ENCODE measurements at regions not wholly inside any gene's neighbourhood (a gene's known extent, or its start where the extent isn't known, plus 50 kb on each side); places are given as distances from the start of the nearest gene placed in this dataset.

DNA sequence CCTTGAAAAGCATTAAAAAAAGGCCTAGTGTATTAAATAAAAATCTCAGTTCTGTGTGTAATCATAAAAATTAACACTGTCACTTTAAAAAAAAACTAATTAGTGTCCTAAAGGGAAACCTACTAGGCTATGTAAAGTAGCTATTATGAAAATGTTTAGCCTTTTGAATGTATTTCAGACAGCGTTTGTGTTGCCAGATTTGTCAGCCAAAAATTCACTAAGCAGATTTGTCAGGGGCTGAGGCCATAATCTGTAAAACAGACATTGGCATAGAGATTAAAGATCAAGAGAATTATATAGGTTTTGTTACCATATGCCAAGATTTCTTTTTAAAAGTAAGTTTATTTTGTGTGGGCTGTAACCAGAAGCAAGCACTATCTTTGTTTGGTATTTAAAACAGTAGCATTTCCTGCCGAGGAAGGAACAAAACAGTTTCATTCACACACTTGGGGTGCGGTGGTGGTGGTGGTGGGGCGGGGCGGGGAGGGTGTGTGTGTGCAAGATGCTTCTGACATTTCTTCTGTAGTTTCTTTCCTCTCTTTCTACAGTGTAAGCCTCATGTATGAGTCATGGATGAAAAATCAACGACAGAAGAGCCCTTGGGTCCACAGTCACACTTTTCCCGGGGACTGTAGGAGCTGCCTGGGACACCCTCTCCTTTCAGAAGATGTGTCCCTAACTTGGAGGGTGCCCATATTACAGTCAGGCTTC is 328.5 kb upstream of the FANCL start:
- DNase-seq (ENCODE audit: low read depth in 2 of 2), result no peak

DNA sequence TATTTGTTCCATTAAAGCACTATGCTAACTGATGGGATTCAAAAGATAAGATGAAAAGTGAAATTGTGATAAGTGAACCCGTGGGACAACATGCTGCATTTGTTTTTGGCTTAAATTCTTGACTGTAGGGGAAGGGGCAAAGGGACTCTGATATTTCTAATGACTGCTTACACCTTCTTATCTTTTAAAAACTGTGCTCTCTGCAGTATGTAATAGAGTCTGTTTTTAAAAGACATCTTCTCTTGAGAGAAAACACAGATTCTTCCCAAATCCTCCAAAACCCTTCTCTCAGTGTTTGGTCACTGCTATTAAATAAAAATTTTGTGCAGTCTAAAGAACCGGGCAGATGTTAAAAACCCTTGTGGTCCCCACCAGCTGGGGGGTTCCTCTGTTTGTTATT is 327.8 kb upstream of the FANCL start:
- DNase-seq (ENCODE audit: low read depth in 2 of 2), result no peak

DNA sequence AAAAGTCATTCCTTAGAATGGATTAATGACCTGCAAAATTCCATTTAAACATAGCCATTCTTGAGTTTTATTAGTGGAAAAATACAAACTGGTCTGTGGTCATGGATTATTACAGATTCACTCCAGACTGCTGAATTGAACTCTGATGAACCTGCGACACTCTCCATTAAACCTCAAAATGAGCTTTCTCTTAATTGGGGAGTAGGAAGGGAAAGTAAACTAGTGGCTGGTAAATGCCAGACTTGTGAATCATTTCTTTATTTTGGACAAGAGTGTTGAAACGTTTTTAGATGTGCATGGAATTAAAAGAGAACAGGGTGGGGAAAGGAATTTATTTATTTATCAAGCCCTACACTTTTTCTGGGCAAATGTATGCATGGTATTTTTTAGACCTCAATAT is 321.2 kb upstream of the FANCL start:
- no peak for DNase-seq (ENCODE audit: low read depth in 2 of 2)

DNA sequence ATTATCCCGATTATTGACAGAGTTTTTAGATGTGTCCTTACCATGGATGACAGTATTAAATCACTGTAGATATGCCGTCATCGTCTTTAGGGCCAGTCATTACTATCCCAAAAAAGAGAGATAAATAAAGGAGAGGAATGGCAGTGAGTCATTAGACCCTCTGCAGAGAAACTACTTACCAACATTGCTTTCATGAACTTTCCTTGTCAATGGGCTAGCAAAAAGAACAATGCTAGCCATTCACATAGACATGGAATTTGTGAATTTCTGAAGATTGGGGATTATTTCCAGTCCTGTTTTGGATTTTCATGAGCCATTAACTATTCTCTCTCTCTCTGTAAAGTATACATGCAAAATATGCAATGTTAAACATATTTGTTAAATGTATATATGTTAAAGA is 319.4 kb upstream of the FANCL start:
- DNase-seq (ENCODE audit: low read depth in 2 of 2), result no peak

DNA sequence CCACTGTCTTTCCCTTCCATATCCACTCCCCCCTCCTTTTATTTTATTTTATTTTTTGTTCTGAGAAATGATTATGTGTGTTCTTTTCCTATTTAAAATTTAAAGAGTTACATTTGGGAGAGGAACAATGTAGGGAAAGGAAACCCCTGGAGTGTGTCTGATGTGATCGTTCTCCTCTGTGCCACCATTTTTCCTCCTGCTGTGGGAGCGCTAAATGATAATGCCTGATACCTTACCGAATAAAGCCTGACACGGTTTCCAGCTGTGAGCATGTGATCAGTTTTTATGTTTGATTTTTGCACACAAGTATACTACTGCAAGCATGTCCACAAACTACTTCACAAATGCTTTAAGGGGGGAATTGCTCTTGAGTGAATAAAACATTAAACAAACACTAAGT is 317.8 kb upstream of the FANCL start:
- DNase-seq (ENCODE audit: low read depth in 2 of 2), result no peak

DNA sequence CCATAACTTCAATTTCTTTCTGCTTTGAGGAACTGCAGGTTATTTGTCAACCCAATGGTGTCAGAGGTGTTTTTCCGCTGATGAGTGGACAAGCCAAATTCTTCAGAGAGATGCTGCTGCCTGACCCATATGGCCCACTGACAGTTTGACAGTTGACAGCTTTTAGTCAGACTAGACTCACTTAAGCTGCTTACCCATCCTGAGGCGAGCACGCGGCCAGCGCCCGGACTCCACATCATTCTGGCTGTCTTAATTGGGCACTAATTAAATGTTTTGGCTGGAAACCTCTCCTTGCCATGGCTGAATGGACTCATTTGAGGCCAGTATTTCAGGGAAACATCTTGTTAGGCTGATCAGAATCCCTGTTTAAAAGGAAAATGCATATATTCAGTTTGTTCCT is 316.1 kb upstream of the FANCL start:
- DNase-seq (ENCODE audit: low read depth in 2 of 2), result no peak

DNA sequence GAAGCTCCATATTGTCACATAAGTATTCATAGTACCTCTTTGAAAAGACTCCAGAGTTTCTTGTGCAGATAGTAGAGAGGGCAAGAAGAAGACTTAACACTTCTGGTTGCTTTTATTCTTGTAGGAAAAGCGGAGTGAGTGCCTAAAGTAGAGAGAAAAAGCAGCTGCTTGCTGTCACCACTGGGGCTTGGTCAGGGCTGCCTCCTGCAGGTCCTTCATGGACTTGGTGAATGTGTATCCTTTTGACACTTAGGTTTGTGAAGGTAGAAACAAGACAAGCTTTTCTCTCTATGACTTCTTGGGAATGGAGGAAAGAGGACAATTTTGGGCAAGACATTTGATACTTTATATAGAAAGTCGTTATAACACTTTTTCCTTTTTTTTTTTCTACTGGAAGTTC is 312.8 kb upstream of the FANCL start:
- no peak for DNase-seq (ENCODE audit: low read depth in 2 of 2)

DNA sequence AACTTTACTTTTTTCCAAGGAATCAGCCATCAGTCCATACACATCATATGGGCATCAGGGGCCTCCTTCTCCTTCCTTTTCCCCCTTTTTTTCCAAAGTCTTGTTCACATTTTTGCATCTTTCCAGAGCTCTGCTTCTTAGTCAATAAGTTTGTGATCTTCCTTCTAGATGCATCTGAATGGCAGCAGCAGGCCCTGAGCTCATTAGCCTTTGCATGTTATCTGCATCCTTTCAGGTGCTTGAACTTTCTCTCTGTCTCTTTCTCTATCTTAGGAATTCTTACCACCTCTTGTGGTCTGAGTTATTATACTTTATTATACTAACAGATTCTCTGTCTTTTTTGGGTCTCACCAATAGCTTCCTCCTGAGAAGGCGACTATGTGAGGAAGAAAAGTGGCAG is 312.4 kb upstream of the FANCL start:
- no peak for DNase-seq (ENCODE audit: low read depth in 2 of 2)

DNA sequence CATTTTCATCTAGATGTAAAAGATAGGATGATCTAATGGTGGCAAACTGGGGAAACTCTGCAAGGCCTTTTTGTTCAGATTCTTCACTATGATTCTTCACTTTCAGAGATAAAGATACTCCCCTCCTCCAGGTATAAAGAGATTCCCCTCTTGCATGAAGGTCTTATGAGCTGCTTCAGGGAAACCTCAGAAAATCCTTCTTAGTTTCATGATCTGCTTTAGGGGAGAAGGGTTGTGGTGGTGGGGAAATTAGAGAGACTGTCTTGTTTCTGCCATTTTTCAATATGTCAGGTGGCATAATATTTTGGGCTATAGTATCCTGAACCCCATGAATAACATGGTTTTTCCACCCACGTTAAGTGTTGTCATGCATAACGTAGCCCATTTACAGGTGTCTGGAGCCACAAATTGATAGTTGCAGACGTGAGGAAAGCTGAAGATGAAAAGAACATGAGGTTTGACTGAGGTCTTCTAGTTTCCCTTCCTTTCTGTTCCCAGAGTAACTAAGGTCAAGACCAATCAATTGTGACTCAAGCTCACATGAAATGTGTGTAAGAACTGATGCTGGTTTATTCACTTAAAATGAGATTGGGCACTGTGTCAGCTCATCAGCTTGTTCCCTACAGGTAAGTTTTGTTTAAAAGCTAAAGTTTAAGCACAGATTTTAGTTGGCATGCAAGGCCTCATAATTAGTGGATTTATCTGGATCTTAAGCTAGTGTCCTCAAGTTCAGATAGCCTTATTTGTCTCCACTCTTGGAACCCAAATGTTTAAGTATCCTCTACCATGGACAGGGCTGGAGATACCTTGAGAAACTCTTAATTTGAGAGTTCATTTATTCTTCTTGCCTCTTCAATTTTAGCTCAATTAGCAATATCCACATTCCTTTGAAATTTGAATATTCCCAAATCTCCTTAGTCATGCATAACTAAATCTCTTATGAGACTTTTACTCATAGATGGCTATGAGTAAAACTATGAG is 304.5 kb upstream of the FANCL start:
- DNase-seq (ENCODE audit: low read depth in 2 of 2), result no peak

DNA sequence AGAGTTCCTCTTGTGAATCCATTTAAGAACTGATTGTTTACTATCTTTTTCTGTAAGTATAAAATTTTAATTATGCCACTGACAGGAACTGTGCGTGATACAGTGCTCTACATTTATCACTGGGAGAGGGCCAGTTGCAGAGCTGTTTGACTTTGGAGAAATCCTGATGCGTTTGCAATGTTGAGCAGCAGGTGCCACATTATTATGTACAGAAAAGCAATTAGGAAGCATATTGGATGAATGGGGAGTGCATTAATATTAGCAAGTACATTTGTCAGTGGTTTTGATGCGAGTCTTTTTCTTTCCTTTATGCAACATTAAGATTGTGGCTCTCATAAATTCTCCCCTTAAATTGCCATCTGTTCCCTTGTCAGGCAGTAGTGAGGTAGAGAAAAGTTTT is 302.3 kb upstream of the FANCL start:
- DNase-seq (ENCODE audit: low read depth in 2 of 2), result no peak

DNA sequence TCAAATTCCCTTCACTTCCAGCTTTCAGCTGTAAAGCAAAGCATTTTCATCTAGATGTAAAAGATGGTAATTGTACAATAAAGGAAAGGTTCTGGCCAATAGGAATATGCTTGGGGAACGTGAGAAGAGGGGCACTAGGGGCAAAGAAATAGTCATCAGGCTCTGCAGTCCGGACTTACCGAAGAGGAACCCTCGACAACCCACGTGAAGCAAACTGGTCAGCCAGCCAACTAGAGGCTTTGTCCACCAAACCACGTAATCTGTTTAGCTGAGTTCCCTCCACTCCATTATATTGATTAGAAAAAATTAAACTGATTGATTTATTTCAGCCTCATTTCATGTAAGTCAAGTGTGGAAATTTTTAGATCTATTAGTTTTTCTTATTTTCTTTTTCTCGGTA is 300.4 kb upstream of the FANCL start:
- DNase-seq (ENCODE audit: low read depth in 2 of 2), result no peak

DNA sequence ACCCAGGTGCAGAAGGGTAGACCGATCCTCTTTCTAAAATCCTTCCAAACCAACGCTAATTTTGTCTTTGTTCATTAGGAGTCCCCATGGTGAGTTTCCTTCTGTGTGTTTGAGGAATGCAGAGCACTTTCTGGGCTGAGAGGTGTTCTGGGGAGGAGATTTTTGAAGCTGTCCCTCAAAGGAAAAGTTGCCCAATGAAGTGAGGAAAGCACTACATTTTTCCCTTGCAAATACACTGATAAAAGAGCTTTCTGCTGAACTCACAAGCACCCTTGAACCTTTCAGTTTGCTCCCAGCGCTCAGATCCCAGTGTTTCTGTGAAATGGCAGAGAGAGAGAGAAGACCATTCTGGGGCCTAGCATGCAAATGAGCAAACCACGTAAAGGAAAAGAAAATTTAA is 299.6 kb upstream of the FANCL start:
- DNase-seq (ENCODE audit: low read depth in 2 of 2), result no peak

DNA sequence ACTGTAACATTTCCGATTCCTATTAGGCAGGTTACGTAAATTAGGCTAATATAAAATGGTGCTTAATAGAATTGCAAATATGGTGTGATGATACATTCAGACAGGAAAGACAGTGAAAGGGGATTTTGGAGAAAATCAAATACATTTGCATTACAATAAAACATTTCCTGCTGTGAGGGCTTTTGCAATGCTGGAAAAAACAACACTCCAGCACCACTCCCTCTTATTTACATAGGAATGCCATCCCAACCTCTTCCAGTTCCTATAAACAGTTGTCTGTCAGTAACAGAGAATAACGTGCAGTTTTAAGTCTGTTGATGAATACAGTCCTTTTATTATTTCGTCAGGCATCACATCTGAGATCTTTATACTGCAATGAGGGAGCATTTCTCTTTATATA is 298.8 kb upstream of the FANCL start:
- no peak for DNase-seq (ENCODE audit: low read depth in 2 of 2)

DNA sequence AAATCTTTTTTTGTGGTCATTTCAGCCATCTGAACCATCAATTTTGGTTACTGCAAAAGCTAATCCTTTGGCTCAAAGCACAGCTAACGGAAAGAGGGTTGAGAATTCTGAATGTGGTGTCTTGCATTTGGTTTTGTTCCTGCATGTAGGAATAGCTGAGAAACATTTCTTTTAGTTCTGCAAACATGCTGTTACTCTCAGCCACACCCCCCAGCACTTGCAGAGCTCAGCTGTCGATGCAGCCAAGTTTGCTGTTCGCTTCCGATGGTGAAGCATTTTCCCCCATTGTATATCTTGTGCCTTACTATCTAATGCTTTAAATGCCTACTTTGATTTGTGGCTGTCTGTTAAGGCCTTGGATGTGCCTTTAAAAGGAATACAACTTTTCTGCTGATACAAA is 294.9 kb upstream of the FANCL start:
- DNase-seq (ENCODE audit: low read depth in 2 of 2), result no peak

DNA sequence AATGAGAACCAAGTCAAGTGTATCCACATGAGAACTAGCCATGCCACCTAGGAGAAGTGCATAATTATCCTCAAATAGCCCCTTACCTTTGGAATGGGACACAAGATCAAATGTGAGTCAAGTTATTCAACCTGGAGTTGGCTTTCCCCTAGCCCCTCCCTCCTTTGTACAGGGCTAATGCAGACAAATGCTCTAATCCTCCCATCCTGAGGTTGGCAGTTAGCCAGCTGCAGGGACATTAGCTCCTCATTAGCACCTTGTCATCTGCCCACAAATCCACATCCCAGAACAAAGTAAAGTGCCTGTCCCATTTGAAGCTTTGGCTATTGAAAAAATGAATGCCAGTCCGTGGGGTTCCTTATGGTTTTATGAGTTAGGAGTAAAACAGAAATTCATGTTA is 294.1 kb upstream of the FANCL start:
- DNase-seq (ENCODE audit: low read depth in 2 of 2), result no peak

DNA sequence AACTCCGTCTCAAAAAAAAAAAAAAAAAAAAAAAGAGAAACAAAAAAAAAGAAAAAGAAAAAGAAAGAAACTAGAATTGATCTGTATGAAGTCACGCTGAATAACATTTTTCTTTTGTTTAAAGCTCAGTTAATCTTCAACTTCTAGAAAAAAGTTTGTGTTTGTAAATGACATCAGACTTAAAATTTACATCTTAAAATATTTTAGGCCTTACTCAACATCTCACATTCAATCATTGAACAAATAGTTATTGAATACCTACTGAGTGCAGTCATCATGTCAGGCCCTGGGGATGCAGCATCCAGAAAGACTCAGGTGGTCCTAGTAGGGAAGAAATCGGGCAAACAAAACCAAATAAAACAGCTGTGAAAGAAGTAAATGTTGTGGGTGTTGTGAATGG is 292.3 kb upstream of the FANCL start:
- no peak for DNase-seq (ENCODE audit: low read depth in 2 of 2)

DNA sequence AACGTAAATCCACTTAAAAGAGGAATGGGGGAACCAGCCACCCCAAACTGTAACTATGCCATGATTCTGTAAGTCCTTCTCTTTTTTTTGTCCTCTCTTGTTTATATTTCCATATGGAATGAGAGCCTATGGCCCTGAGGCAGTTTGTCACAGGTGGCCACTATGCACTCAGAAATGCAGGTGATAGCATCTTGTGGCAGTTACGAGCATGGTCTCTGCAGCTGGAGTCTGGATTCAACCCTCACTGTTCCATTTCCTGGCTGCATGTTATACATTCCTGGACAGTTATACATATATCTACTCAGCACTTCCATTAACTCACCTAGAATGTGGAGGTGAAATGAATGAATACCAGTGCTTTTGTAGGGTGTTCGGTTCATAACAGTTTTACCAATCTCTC is 291.5 kb upstream of the FANCL start:
- DNase-seq (ENCODE audit: low read depth in 2 of 2), result no peak

DNA sequence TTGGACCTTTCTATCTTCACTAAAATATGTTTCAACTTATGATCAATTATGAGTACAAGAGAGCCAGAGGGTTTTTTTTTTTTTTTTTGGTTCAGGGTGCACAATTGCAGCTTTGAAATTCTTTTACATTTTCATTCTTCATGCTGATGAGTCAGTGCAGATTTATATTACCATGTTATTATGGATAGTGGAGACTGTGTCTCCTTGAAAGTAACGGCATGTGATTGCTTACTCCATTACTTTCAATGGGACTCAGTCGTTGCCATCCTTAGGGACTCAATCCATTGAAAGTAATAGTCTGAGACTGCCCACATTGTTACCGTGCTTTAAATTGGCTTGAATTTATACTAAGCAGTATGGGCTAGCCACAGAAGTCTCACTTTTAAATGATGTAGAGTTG is 286.5 kb upstream of the FANCL start:
- DNase-seq (ENCODE audit: low read depth in 2 of 2), result no peak

DNA sequence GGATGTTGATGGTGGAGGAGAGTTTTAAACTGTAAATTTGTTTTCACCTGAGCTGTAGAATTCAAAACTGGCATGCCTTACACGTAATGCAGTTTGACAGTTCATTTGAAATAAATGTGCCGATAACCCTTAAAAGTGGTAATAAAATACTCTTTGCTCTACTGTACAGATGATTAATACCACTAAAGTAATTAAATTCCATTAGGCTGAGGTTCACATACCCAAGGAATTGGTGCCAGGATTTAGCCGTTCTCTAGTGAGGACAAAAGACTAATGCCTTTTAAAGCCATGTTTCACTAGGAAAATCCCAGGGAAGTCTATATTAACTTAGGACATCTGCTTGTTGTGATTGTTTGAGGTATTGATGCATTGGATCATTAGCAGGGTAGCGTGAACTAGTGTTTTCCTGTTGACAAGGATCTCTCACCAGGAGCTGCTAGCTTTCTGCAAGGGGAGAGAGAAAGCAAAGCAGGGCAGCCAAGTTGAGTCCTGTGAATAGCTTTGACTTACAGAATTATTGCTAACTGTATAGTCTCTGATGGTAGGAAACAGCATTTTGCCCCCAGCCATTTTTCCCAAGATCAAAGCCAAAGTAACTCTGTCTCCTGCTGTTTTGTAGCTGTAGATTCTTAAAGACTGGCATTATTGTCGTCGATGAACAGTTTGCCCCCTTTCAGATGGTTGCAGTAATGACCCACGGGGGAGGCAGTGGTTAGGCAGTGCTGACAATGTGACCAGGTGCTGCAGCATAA is 280.9 kb upstream of the FANCL start:
- no peak for DNase-seq (ENCODE audit: low read depth in 2 of 2)

DNA sequence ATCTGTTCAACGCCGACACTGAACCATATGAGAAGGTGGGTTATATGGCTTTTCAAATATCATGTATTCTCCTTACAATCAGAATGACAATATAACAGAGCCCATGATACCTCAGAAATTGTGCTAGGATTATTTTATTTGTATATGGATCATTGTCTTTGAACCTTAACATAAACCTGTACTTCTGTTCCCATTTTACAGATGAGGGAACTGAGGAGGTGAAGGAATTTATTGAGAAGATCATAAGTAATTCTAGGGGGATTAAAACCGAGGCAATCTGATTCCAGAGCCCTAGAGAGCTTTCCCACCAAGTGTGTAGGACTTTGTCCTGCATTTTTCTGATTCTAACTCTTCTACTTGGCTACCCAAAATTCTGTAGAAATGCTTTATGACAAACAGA is 279.8 kb upstream of the FANCL start:
- no peak for DNase-seq (ENCODE audit: low read depth in 2 of 2)

DNA sequence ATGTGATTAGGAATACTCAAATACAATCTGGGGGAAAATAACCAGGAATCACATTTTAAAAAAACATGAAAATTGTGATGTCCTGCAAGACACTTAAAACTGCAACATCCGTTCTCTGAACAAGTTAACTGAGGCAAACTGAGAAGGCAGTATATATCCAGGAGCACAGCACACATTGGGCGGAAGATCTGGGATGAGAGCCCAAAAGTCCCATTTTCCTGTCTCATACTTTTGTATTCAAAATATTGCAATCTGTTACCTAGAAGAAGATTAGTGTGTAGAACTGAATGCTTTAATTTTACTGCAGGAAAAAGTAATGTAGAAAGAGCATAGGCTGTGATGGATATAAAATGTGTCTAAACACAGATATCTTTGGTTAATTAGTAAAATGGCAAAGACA is 276.8 kb upstream of the FANCL start:
- DNase-seq (ENCODE audit: low read depth in 2 of 2), result no peak

DNA sequence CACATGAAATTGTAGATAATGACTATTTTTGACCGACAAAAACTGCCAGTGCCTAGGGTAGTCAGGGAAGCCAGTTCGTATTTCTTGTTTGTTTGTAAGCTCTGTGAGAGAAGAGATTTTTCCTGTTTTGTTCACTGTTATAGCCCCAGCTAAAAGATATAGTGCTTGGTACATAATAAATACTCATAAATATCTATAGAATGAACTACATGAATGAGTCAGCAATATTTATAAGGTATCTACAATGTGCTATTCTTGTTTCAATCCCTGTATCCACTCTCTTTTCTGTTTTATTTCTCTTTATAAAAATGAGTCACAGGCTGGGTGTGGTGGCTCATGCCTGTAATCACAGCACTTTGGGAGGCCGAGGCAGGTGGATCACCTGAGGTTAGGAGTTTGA is 275.6 kb upstream of the FANCL start:
- no peak for DNase-seq (ENCODE audit: low read depth in 2 of 2)

Measured in stimulated activated CD4-positive, alpha-beta T cell treated with anti-CD3 and anti-CD28 coated beads, Interleukin-4, amount 100 ng/mL, for 48 hours (primary cell).